ENCODE measurements at regions not wholly inside any gene's neighbourhood (a gene's known extent, or its start where the extent isn't known, plus 50 kb on each side); places are given as distances from the start of the nearest gene placed in this dataset.

- no peak overlapping the region for H3K9ac ChIP-seq (ENCODE audit: low read length)
- H4K20me1 ChIP-seq (ENCODE audit: insufficient read depth, low read length), result no peaks in the 10 kb centered on the region
- H3K9me3 ChIP-seq (ENCODE audit: insufficient read depth, low read length), result no peaks in the 10 kb centered on the region
- H3K4me1 ChIP-seq (ENCODE audit: low read length), result no peaks in the 10 kb centered on the region
- no peak overlapping the region for H3K4me2 ChIP-seq (ENCODE audit: low read length)
- H3K27ac ChIP-seq (ENCODE audit: low read length), result no peak overlapping the region
- H2AFZ ChIP-seq (ENCODE audit: low read depth, low read length), result no peak overlapping the region
- no peaks in the 10 kb centered on the region for H3K36me3 ChIP-seq (replicated peaks; ENCODE audit: low read depth, low read length)
- no peak overlapping the region for H3K4me3 ChIP-seq (ENCODE audit: low read length)
- H3K79me2 ChIP-seq (ENCODE audit: low read length), result no peaks in the 10 kb centered on the region
- H3K27me3 ChIP-seq (ENCODE audit: low read depth, low read length), result peaks cover 8% of the 10 kb centered on the region; the same call in 1 of the 2 replicates
- TF ChIP-seq CTCF (IDR thresholded peaks at IDR 0.05; ENCODE audit: low read depth, low read length) (no peak), EZH2phosphoT487 (IDR thresholded peaks at IDR 0.05; ENCODE audit: low read depth) (no peak)
These were observed 149.5 kb upstream of the DLX2 start for GRCh38 chr2:172252154-172252553.

- Histone ChIP-seq H4K20me1 (ENCODE audit: insufficient read depth, low read length) (no peaks in the 10 kb centered on the region), H3K27ac (ENCODE audit: low read length) (no peak overlapping the region), H3K9ac (ENCODE audit: low read length) (no peak overlapping the region), H3K9me3 (ENCODE audit: insufficient read depth, low read length) (no peaks in the 10 kb centered on the region), H3K4me3 (ENCODE audit: low read length) (no peak overlapping the region), H3K4me2 (ENCODE audit: low read length) (no peak overlapping the region), H3K4me1 (ENCODE audit: low read length) (no peaks in the 10 kb centered on the region), H3K36me3 (replicated peaks; ENCODE audit: low read depth, low read length) (no peaks in the 10 kb centered on the region), H3K27me3 (ENCODE audit: low read depth, low read length) (peaks cover 8% of the 10 kb centered on the region; the same call in 1 of the 2 replicates), H2AFZ (ENCODE audit: low read depth, low read length) (no peak overlapping the region), H3K79me2 (ENCODE audit: low read length) (no peaks in the 10 kb centered on the region)
- TF ChIP-seq CTCF (IDR thresholded peaks at IDR 0.05; ENCODE audit: low read depth, low read length), result no peak
- no peak for TF ChIP-seq EZH2phosphoT487 (IDR thresholded peaks at IDR 0.05; ENCODE audit: low read depth)
These were observed 150.7 kb upstream of the DLX2 start for GRCh38 chr2:172253190-172254052.

GRCh38 chr2:172256886-172257285, 154.2 kb upstream of the DLX2 start:
- TF ChIP-seq CTCF (IDR thresholded peaks at IDR 0.05; ENCODE audit: low read depth, low read length) (no peak), EZH2phosphoT487 (IDR thresholded peaks at IDR 0.05; ENCODE audit: low read depth) (no peak)
- H3K9ac ChIP-seq (ENCODE audit: low read length), result no peak overlapping the region
- H3K4me2 ChIP-seq (ENCODE audit: low read length), result no peak overlapping the region
- H3K27ac ChIP-seq (ENCODE audit: low read length), result no peak overlapping the region
- H3K27me3 ChIP-seq (ENCODE audit: low read depth, low read length), result peaks cover 8% of the 10 kb centered on the region; the same call in 1 of the 2 replicates
- no peaks in the 10 kb centered on the region for H4K20me1 ChIP-seq (ENCODE audit: insufficient read depth, low read length)
- H3K9me3 ChIP-seq (ENCODE audit: insufficient read depth, low read length), result no peaks in the 10 kb centered on the region
- H3K36me3 ChIP-seq (replicated peaks; ENCODE audit: low read depth, low read length), result no peaks in the 10 kb centered on the region
- H3K79me2 ChIP-seq (ENCODE audit: low read length), result no peaks in the 10 kb centered on the region
- no peak overlapping the region for H2AFZ ChIP-seq (ENCODE audit: low read depth, low read length)
- H3K4me3 ChIP-seq (ENCODE audit: low read length), result no peak overlapping the region
- H3K4me1 ChIP-seq (ENCODE audit: low read length), result no peaks in the 10 kb centered on the region

- Histone ChIP-seq H3K4me2 (ENCODE audit: low read length) (no peak overlapping the region), H2AFZ (ENCODE audit: low read depth, low read length) (no peak overlapping the region), H3K27ac (ENCODE audit: low read length) (no peak overlapping the region), H3K9me3 (ENCODE audit: insufficient read depth, low read length) (no peaks in the 10 kb centered on the region), H3K27me3 (ENCODE audit: low read depth, low read length) (peaks cover 6% of the 10 kb centered on the region; the same call in 1 of the 2 replicates), H3K4me1 (ENCODE audit: low read length) (no peaks in the 10 kb centered on the region), H3K4me3 (ENCODE audit: low read length) (no peak overlapping the region), H3K9ac (ENCODE audit: low read length) (no peak overlapping the region), H3K79me2 (ENCODE audit: low read length) (no peaks in the 10 kb centered on the region), H3K36me3 (replicated peaks; ENCODE audit: low read depth, low read length) (no peaks in the 10 kb centered on the region), H4K20me1 (ENCODE audit: insufficient read depth, low read length) (no peaks in the 10 kb centered on the region)
- TF ChIP-seq EZH2phosphoT487 (IDR thresholded peaks at IDR 0.05; ENCODE audit: low read depth), result no peak
- TF ChIP-seq CTCF (IDR thresholded peaks at IDR 0.05; ENCODE audit: low read depth, low read length), result no peak
These were observed 157.1 kb upstream of the DLX2 start for GRCh38 chr2:172259827-172260226.

All from OCI-LY3 (cell line).